HCT116 (cell line): ENCODE measurements at regions not wholly inside any gene's neighbourhood (a gene's known extent, or its start where the extent isn't known, plus 50 kb on each side); places are given as distances from the start of the nearest gene placed in this dataset.

Source experiments
- ATAC-seq: fragments of 200-7000 bp; cut with Tn5 transposase; 2 replicates; pipeline ENCODE4 v1.9.1; 2020; ENCODE audit warnings: mild to moderate bottlenecking, moderate library complexity
- BruUV-seq: library from RNA; stranded (reverse); fragments of 400-500 nt; replicated peaks from 2 replicates; lab custom pipeline; 2021; lab: Mats Ljungman, UMichigan
- CTCF ChIA-PET: fragments of 300-600 bp; sonication (Branson Sonifier 250); formaldehyde crosslinking; loops from one replicate; lab custom pipeline; 2021; ENCODE audit warnings: antibody characterized with exemption; lab: Charles Lee
- POLR2A ChIA-PET: fragments of 300-600, 350-600 bp; sonication (Branson Sonifier 250); formaldehyde crosslinking; loops from one replicate; lab custom pipeline; 2021; ENCODE audit warnings: antibody characterized with exemption; lab: Charles Lee
- RAD21 ChIA-PET, 2 experiments: fragments of 300-600 bp; sonication (Branson Sonifier 250); formaldehyde crosslinking; loops; one replicate each; lab custom pipeline; 2023; ENCODE audit warnings: low total read pairs in 2 of 2; ENCODE audit not compliant: uncharacterized antibody in 2 of 2, unreplicated experiment in 2 of 2, low non-redundant PET in 1 of 2; lab: Charles Lee
- DNase-seq: peaks from one replicate; pipeline ENCODE4 v3.0.0-alpha.2; 2010; ENCODE audit warnings: low read depth, low spot score
- H2AFZ ChIP-seq: fragments of 200-600 bp; shearing (Covaris generic), sonication (generic); 2 replicates; pipeline ENCODE4 v1.6.1; 2017; ENCODE audit warnings: low read depth, mixed run types, mixed read lengths, antibody characterized with exemption, low read length; ENCODE audit not compliant: poor library complexity, severe bottlenecking
- H3K27ac ChIP-seq: 2 replicates; pipeline ENCODE4 v1.5.1; 2012; ENCODE audit warnings: low read depth, low read length
- H3K27me3 ChIP-seq: fragments of 200-600 bp; sonication (generic); 2 replicates; pipeline ENCODE4 v1.6.1; 2016; ENCODE audit warnings: mixed run types, low read length, mixed read lengths; ENCODE audit not compliant: insufficient read depth
- H3K36me3 ChIP-seq, 2 experiments: fragments of 200-500 bp in 1 of 2; fragments of 200-600 bp in 1 of 2; sonication (Bioruptor generic) in 1 of 2; sonication (generic) in 1 of 2; 2 replicates each; pipeline versions ENCODE4 v1.5.1 to v1.6.1; 2014 to 2016; ENCODE audit warnings: low read length in 2 of 2, inconsistent platforms in 1 of 2, mixed read lengths in 1 of 2, mixed run types in 1 of 2; ENCODE audit not compliant: insufficient read depth in 2 of 2, control insufficient read depth in 1 of 2
- H3K4me1 ChIP-seq, 2 experiments: fragments of 200-600 bp in 1 of 2; sonication (generic) in 1 of 2; 2 replicates each; pipeline versions ENCODE4 v1.5.1 to v1.6.1; 2012 to 2017; ENCODE audit warnings: low read length in 2 of 2, inconsistent platforms in 1 of 2, mild to moderate bottlenecking in 1 of 2, mixed read lengths in 1 of 2, mixed run types in 1 of 2, moderate library complexity in 1 of 2; ENCODE audit not compliant: insufficient read depth in 2 of 2, control insufficient read depth in 1 of 2
- H3K4me2 ChIP-seq: fragments of 200-600 bp; sonication (generic); 2 replicates; pipeline ENCODE4 v1.6.1; 2017; ENCODE audit warnings: mixed run types, low read length, mixed read lengths
- H3K4me3 ChIP-seq, 2 experiments: fragments of 200-600 bp in 1 of 2; sonication (generic) in 1 of 2; replicated peaks in 1 of 2; 2 replicates each; pipeline ENCODE4 v1.5.1; 2011 to 2016; ENCODE audit warnings: low read length in 2 of 2, control low read depth in 1 of 2, low read depth in 1 of 2, mild to moderate bottlenecking in 1 of 2, mixed read lengths in 1 of 2, mixed run types in 1 of 2
- H3K79me2 ChIP-seq: fragments of 200-600 bp; sonication (generic); 2 replicates; pipeline ENCODE4 v1.6.1; 2017; ENCODE audit warnings: mild to moderate bottlenecking, mixed run types, low read length, moderate library complexity, mixed read lengths; ENCODE audit not compliant: insufficient read depth
- H3K9ac ChIP-seq: fragments of 200-600 bp; sonication (generic); 2 replicates; pipeline ENCODE4 v1.6.1; 2016; ENCODE audit warnings: low read length, mixed read lengths
- H3K9me2 ChIP-seq: fragments of 200-600 bp; sonication (generic), shearing (Covaris generic); 2 replicates; pipeline ENCODE4 v1.6.1; 2017; ENCODE audit warnings: mixed run types, mild to moderate bottlenecking, moderate library complexity; ENCODE audit not compliant: insufficient read depth
- H3K9me3 ChIP-seq, 2 experiments: fragments of 200-500 bp in 1 of 2; fragments of 200-600 bp in 1 of 2; sonication (Bioruptor generic) in 1 of 2; sonication (generic) in 1 of 2; 2 replicates each; pipeline ENCODE4 v1.6.1; 2014 to 2017; ENCODE audit warnings: low read length in 2 of 2, mixed read lengths in 2 of 2, inconsistent platforms in 1 of 2, low read depth in 1 of 2, mild to moderate bottlenecking in 1 of 2, mixed run types in 1 of 2, moderate library complexity in 1 of 2; ENCODE audit not compliant: control insufficient read depth in 1 of 2, insufficient read depth in 1 of 2
- H4K20me1 ChIP-seq: fragments of 200-600 bp; sonication (generic), shearing (Covaris generic); 2 replicates; pipeline ENCODE4 v1.6.1; 2017; ENCODE audit warnings: mixed run types, mild to moderate bottlenecking, moderate library complexity; ENCODE audit not compliant: insufficient read depth
- CTCF ChIP-seq, 3 experiments: fragments of 200-600 bp in 1 of 3; sonication (generic) in 1 of 3; IDR thresholded peaks in 2 of 3; conservative IDR thresholded peaks in 1 of 3; 2 replicates each; pipeline ENCODE4 v1.5.1; 2012 to 2017; ENCODE audit warnings: low read depth in 2 of 3, low read length in 2 of 3, antibody characterized with exemption in 1 of 3, borderline replicate concordance in 1 of 3, control low read depth in 1 of 3, mild to moderate bottlenecking in 1 of 3, mixed read lengths in 1 of 3, mixed run types in 1 of 3, moderate library complexity in 1 of 3; ENCODE audit not compliant: insufficient read depth in 1 of 3
- ELF1 ChIP-seq: IDR thresholded peaks from 2 replicates; pipeline ENCODE4 v1.6.1; 2012; ENCODE audit warnings: low read depth, borderline replicate concordance
- JUND ChIP-seq: IDR thresholded peaks from 2 replicates; pipeline ENCODE4 v1.6.1; 2012
- POLR2A ChIP-seq: IDR thresholded peaks from 2 replicates; pipeline ENCODE4 v1.7.0; 2011; ENCODE audit warnings: borderline replicate concordance; ENCODE audit not compliant: insufficient read depth, insufficient read length; ENCODE audit errors: extremely low read depth
- ZFX ChIP-seq: fragments of 450-650 bp; IDR thresholded peaks from 2 replicates; pipeline ENCODE4 v1.6.1; 2017
- intact Hi-C: fragments of 100-400 bp; cut with micrococcal nuclease; formaldehyde crosslinking; loops from 2 replicates; pipeline ENCODE4 v1.10.0; 2022
- TF ChIP-seq, protein P1 (sequence below): IDR thresholded peaks from 2 replicates; pipeline ENCODE4 v1.6.1; 2012; ENCODE audit warnings: low read depth
- TF ChIP-seq, protein P2 (sequence below): IDR thresholded peaks from 2 replicates; pipeline ENCODE4 v1.6.1; 2012

GRCh38 chr7:67764289-67764688, 767.7 kb downstream of the TYW1 start:
- Histone ChIP-seq H3K9ac (no peak overlapping the region), H3K27me3 (no peaks in the 10 kb centered on the region), H3K4me3 (no peak overlapping the region), H3K9me3 (no peaks in the 10 kb centered on the region; a peak in 1 of 4 replicates), H3K9me2 (no peaks in the 10 kb centered on the region), H4K20me1 (no peaks in the 10 kb centered on the region), H3K27ac (no peak overlapping the region), H3K36me3 (no peaks in the 10 kb centered on the region), H2AFZ (no peak overlapping the region), H3K4me2 (no peak overlapping the region), H3K79me2 (no peaks in the 10 kb centered on the region), H3K4me1 (no peaks in the 10 kb centered on the region)
- intact Hi-C loops, result no loop called here
- no TSS peak for BruUV-seq
- no peak for ATAC-seq
- TF ChIP-seq JUND (no peak), ELF1 (no peak), CTCF (IDR thresholded peaks at IDR 0.05 in 2 of 3, conservative IDR thresholded peaks at IDR 0.05 in 1 of 3; ENCODE audit: borderline replicate concordance in 1 of 3, insufficient read depth in 1 of 3, low read depth in 2 of 3, low read length in 2 of 3) (no peak), ZFX (no peak), POLR2A (no peak)
- TF ChIP-seq, protein P1, sequence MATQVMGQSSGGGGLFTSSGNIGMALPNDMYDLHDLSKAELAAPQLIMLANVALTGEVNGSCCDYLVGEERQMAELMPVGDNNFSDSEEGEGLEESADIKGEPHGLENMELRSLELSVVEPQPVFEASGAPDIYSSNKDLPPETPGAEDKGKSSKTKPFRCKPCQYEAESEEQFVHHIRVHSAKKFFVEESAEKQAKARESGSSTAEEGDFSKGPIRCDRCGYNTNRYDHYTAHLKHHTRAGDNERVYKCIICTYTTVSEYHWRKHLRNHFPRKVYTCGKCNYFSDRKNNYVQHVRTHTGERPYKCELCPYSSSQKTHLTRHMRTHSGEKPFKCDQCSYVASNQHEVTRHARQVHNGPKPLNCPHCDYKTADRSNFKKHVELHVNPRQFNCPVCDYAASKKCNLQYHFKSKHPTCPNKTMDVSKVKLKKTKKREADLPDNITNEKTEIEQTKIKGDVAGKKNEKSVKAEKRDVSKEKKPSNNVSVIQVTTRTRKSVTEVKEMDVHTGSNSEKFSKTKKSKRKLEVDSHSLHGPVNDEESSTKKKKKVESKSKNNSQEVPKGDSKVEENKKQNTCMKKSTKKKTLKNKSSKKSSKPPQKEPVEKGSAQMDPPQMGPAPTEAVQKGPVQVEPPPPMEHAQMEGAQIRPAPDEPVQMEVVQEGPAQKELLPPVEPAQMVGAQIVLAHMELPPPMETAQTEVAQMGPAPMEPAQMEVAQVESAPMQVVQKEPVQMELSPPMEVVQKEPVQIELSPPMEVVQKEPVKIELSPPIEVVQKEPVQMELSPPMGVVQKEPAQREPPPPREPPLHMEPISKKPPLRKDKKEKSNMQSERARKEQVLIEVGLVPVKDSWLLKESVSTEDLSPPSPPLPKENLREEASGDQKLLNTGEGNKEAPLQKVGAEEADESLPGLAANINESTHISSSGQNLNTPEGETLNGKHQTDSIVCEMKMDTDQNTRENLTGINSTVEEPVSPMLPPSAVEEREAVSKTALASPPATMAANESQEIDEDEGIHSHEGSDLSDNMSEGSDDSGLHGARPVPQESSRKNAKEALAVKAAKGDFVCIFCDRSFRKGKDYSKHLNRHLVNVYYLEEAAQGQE, result no peak
- TF ChIP-seq, protein P2, sequence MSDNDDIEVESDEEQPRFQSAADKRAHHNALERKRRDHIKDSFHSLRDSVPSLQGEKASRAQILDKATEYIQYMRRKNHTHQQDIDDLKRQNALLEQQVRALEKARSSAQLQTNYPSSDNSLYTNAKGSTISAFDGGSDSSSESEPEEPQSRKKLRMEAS, result no peak
- POLR2A ChIA-PET, result no interaction called here
- DNase-seq, result no peak
- RAD21 ChIA-PET, result no interaction called here
- CTCF ChIA-PET, result no interaction called here
